ENCODE measurements at regions not wholly inside any gene's neighbourhood (a gene's known extent, or its start where the extent isn't known, plus 50 kb on each side); places are given as distances from the start of the nearest gene placed in this dataset.

- DNase-seq = no peak
- Histone ChIP-seq H3K9ac (ENCODE audit: low read depth in 2 of 2, low read length in 2 of 2) (no peak overlapping the region), H3K4me3 (no peak overlapping the region), H3K27ac (no peak overlapping the region), H3K9me3 (no peaks in the 10 kb centered on the region), H3K27me3 (no peaks in the 10 kb centered on the region), H3K4me1 (no peaks in the 10 kb centered on the region), H3K36me3 (no peaks in the 10 kb centered on the region)
- no peak for TF ChIP-seq CTCF (IDR thresholded peaks at IDR 0.05)
- intact Hi-C loops (cut with DNase I) = no loop called here
Measured at GRCh38 chr10:113219446-113219845, 269.4 kb downstream of the TCF7L2 start.

- Histone ChIP-seq H3K27ac (no peak overlapping the region), H3K36me3 (no peaks in the 10 kb centered on the region), H3K9ac (ENCODE audit: low read depth in 2 of 2, low read length in 2 of 2) (no peak overlapping the region), H3K4me3 (no peak overlapping the region), H3K27me3 (no peaks in the 10 kb centered on the region), H3K4me1 (no peaks in the 10 kb centered on the region), H3K9me3 (no peaks in the 10 kb centered on the region)
- no peak for DNase-seq
- no peak for TF ChIP-seq CTCF (IDR thresholded peaks at IDR 0.05)
- intact Hi-C loops (cut with DNase I) = no loop called here
Measured at GRCh38 chr10:113221756-113222168, 271.7 kb downstream of the TCF7L2 start.

- Histone ChIP-seq H3K9ac (ENCODE audit: low read depth in 2 of 2, low read length in 2 of 2) (no peak overlapping the region), H3K9me3 (no peaks in the 10 kb centered on the region), H3K4me1 (no peaks in the 10 kb centered on the region), H3K27me3 (no peaks in the 10 kb centered on the region), H3K27ac (no peak overlapping the region), H3K36me3 (no peaks in the 10 kb centered on the region), H3K4me3 (no peak overlapping the region)
- intact Hi-C loops (cut with DNase I) = no loop called here
- no peak for TF ChIP-seq CTCF (IDR thresholded peaks at IDR 0.05)
- no peak for DNase-seq
Measured at GRCh38 chr10:113222207-113222606, 272.2 kb downstream of the TCF7L2 start.

GRCh38 chr10:113225364-113225763, 275.3 kb downstream of the TCF7L2 start:
- DNase-seq = no peak
- no peak for TF ChIP-seq CTCF (IDR thresholded peaks at IDR 0.05)
- no peaks in the 10 kb centered on the region for H3K9me3 ChIP-seq
- no peaks in the 10 kb centered on the region for H3K27me3 ChIP-seq
- no peaks in the 10 kb centered on the region for H3K4me1 ChIP-seq
- no peak overlapping the region for H3K9ac ChIP-seq (ENCODE audit: low read depth in 2 of 2, low read length in 2 of 2)
- intact Hi-C loops (cut with DNase I) = no loop called here
- no peak overlapping the region for H3K27ac ChIP-seq
- no peaks in the 10 kb centered on the region for H3K36me3 ChIP-seq
- no peak overlapping the region for H3K4me3 ChIP-seq

- no peak for DNase-seq
- no peaks in the 10 kb centered on the region for H3K36me3 ChIP-seq
- intact Hi-C loops (cut with DNase I) = no loop called here
- no peak overlapping the region for H3K27ac ChIP-seq
- no peaks in the 10 kb centered on the region for H3K4me1 ChIP-seq
- H3K9me3 ChIP-seq = no peaks in the 10 kb centered on the region
- no peaks in the 10 kb centered on the region for H3K27me3 ChIP-seq
- no peak for TF ChIP-seq CTCF (IDR thresholded peaks at IDR 0.05)
- no peak overlapping the region for H3K9ac ChIP-seq (ENCODE audit: low read depth in 2 of 2, low read length in 2 of 2)
- no peak overlapping the region for H3K4me3 ChIP-seq
Measured at GRCh38 chr10:113225903-113226302, 275.9 kb downstream of the TCF7L2 start.

- TF ChIP-seq CTCF (IDR thresholded peaks at IDR 0.05) = no peak
- Histone ChIP-seq H3K9ac (ENCODE audit: low read depth in 2 of 2, low read length in 2 of 2) (no peak overlapping the region), H3K4me3 (no peak overlapping the region), H3K27me3 (no peaks in the 10 kb centered on the region), H3K4me1 (no peaks in the 10 kb centered on the region), H3K27ac (no peak overlapping the region), H3K36me3 (no peaks in the 10 kb centered on the region), H3K9me3 (no peaks in the 10 kb centered on the region)
- no peak for DNase-seq
- intact Hi-C loops (cut with DNase I) = no loop called here
Measured at GRCh38 chr10:113226399-113226798, 276.4 kb downstream of the TCF7L2 start.
